ENCODE measurements at regions not wholly inside any gene's neighbourhood (a gene's known extent, or its start where the extent isn't known, plus 50 kb on each side); places are given as distances from the start of the nearest gene placed in this dataset.

DNA sequence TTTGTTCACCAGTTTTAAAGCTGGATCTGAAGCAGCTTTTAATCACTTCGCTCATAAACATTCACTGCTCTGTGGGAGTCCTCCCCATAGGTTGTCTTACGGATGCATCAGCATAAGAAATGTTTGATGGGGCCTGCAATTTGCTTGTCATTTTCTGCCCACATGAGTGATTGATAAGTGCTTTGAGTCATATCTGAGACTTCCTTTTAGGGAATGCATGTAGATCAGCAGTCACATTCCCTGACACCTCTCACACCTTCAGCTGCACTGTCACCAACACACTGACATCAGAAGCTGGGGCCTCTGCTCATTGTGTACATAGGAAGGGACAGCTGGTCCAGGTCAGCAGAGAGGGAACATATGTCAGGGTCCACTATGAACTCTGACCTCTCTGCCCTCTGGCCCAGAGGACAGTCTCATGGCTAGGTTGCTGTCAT, 84.1 kb upstream of the SPATA31D4 start:
- TF ChIP-seq SUZ12 (IDR thresholded peaks at IDR 0.05; ENCODE audit: extremely low read depth, insufficient read depth, insufficient read length) (no peak), ZNF274 (IDR thresholded peaks at IDR 0.05; ENCODE audit: low read depth, low read length) (no peak)

All from NT2/D1 (cell line).